Neural progenitor cell (in vitro differentiated cells): ENCODE measurements at regions not wholly inside any gene's neighbourhood (a gene's known extent, or its start where the extent isn't known, plus 50 kb on each side); places are given as distances from the start of the nearest gene placed in this dataset.

Source experiments
- DNase-seq: peaks from one replicate; pipeline ENCODE4 v3.0.0-alpha.2; 2016; ENCODE audit warnings: low spot score
- H2AFZ ChIP-seq: fragments of 200-600 bp; sonication (generic); replicated peaks from 2 replicates; pipeline ENCODE4 v1.6.1; 2016; ENCODE audit warnings: antibody characterized with exemption
- H3F3A ChIP-seq: fragments of 200-600 bp; sonication (generic); 2 replicates; pipeline ENCODE4 v1.6.1; 2016; ENCODE audit warnings: antibody characterized with exemption, low read depth
- H3K27ac ChIP-seq: fragments of 200-600 bp; sonication (generic); 2 replicates; pipeline ENCODE4 v1.5.1; 2016; ENCODE audit warnings: mild to moderate bottlenecking
- H3K27me3 ChIP-seq: fragments of 200-600 bp; sonication (generic); 2 replicates; pipeline ENCODE4 v1.6.1; 2016; ENCODE audit warnings: mild to moderate bottlenecking, moderate library complexity
- H3K36me3 ChIP-seq: fragments of 200-600 bp; sonication (generic); 2 replicates; pipeline ENCODE4 v1.5.1; 2016
- H3K4me1 ChIP-seq: fragments of 200-600 bp; sonication (generic); 2 replicates; pipeline ENCODE4 v1.6.1; 2016; ENCODE audit warnings: mixed run types
- H3K4me2 ChIP-seq: fragments of 200-600 bp; sonication (generic); 2 replicates; pipeline ENCODE4 v1.6.1; 2016
- H3K4me3 ChIP-seq: fragments of 200-600 bp; sonication (generic); 2 replicates; pipeline ENCODE4 v1.5.1; 2016
- H3K79me2 ChIP-seq: fragments of 200-600 bp; sonication (generic); 2 replicates; pipeline ENCODE4 v1.6.1; 2016; ENCODE audit warnings: low read depth
- H3K9ac ChIP-seq: fragments of 200-600 bp; sonication (generic); 2 replicates; pipeline ENCODE4 v1.6.1; 2016
- H3K9me3 ChIP-seq: fragments of 200-600 bp; sonication (generic); 2 replicates; pipeline ENCODE4 v1.5.1; 2016; ENCODE audit warnings: low read depth
- H4K20me1 ChIP-seq: fragments of 200-600 bp; sonication (generic); 2 replicates; pipeline ENCODE4 v1.6.1; 2016; ENCODE audit warnings: low read depth
- H3K27ac Mint-ChIP-seq: 3 replicates; pipeline ENCODE4 v1.8.0; 2021; ENCODE audit warnings: mixed read lengths
- H3K27me3 Mint-ChIP-seq: 2 replicates; pipeline ENCODE4 v1.8.0; 2022; ENCODE audit warnings: low read depth, mild to moderate bottlenecking, inconsistent platforms, moderate library complexity, mixed read lengths; ENCODE audit not compliant: insufficient read depth
- H3K36me3 Mint-ChIP-seq: 3 replicates; pipeline ENCODE4 v1.8.0; 2021; ENCODE audit warnings: mixed read lengths
- H3K4me1 Mint-ChIP-seq: 3 replicates; pipeline ENCODE4 v1.8.0; 2021; ENCODE audit warnings: mixed read lengths
- H3K4me3 Mint-ChIP-seq: 3 replicates; pipeline ENCODE4 v1.8.0; 2021; ENCODE audit warnings: mild to moderate bottlenecking, moderate library complexity, mixed read lengths
- H3K9me3 Mint-ChIP-seq: 3 replicates; pipeline ENCODE4 v1.8.0; 2020; ENCODE audit warnings: mixed read lengths
- EZH2 ChIP-seq: fragments of 200-600 bp; sonication (generic); IDR thresholded peaks from 2 replicates; pipeline ENCODE4 v1.6.1; 2017; ENCODE audit warnings: antibody characterized with exemption, mild to moderate bottlenecking, moderate library complexity
- EZH2phosphoT487 ChIP-seq: fragments of 200-600 bp; sonication (generic); IDR thresholded peaks from 2 replicates; pipeline ENCODE4 v1.6.1; 2017; ENCODE audit warnings: antibody characterized with exemption
- TF ChIP-seq, protein P1 (sequence below): fragments of 200-600 bp; sonication (generic); IDR thresholded peaks from 2 replicates; pipeline ENCODE4 v1.5.1; 2017; ENCODE audit warnings: antibody characterized with exemption, mild to moderate bottlenecking

DNA sequence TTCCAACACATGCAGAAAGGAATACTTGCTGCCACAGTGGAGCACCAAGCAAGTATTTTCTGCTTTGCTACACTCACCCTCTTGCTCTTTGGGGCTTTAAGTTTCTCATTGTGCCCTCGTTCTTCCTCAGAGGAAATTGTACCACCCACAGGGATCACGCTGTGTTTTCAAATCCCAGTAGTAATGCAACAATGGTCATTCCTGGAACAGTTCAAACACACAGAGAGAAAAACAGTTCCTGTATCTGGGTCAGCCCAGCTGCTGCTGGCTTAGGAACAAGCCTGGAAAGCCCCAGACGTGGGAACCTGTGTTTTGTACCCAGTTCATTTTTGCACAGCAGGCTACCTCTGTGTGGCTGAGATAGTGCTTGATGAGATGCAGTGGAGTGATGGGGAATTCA lies 907.8 kb downstream of the STPG2 start:
- Histone ChIP-seq H3K27ac (peak overlapping the region; percentile 93), H4K20me1 (no peaks in the 10 kb centered on the region), H3K9me3 (no peaks in the 10 kb centered on the region), H3K4me3 (no peak overlapping the region), H3K36me3 (peaks cover 6% of the 10 kb centered on the region), H3K9ac (no peak overlapping the region), H3K27me3 (no peaks in the 10 kb centered on the region), H3K4me2 (no peak overlapping the region), H2AFZ (no peak overlapping the region), H3K4me1 (peaks cover 35% of the 10 kb centered on the region), H3K79me2 (no peaks in the 10 kb centered on the region), H3F3A (peaks cover 36% of the 10 kb centered on the region)
- H3K27me3 Mint-ChIP-seq: no peaks in the 10 kb centered on the region
- H3K9me3 Mint-ChIP-seq: peaks cover 13% of the 10 kb centered on the region
- no peak overlapping the region for H3K4me3 Mint-ChIP-seq
- peak; percentile 86 for DNase-seq
- no peak for TF ChIP-seq EZH2phosphoT487
- no peak for TF ChIP-seq EZH2
- TF ChIP-seq, protein P1, sequence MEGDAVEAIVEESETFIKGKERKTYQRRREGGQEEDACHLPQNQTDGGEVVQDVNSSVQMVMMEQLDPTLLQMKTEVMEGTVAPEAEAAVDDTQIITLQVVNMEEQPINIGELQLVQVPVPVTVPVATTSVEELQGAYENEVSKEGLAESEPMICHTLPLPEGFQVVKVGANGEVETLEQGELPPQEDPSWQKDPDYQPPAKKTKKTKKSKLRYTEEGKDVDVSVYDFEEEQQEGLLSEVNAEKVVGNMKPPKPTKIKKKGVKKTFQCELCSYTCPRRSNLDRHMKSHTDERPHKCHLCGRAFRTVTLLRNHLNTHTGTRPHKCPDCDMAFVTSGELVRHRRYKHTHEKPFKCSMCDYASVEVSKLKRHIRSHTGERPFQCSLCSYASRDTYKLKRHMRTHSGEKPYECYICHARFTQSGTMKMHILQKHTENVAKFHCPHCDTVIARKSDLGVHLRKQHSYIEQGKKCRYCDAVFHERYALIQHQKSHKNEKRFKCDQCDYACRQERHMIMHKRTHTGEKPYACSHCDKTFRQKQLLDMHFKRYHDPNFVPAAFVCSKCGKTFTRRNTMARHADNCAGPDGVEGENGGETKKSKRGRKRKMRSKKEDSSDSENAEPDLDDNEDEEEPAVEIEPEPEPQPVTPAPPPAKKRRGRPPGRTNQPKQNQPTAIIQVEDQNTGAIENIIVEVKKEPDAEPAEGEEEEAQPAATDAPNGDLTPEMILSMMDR: no peak
- peaks cover 36% of the 10 kb centered on the region for H3K4me1 Mint-ChIP-seq
- peaks cover 4% of the 10 kb centered on the region for H3K36me3 Mint-ChIP-seq
- H3K27ac Mint-ChIP-seq: peak overlapping the region; percentile 93

- Mint-ChIP-seq H3K9me3 (peaks cover 14% of the 10 kb centered on the region), H3K4me3 (no peak overlapping the region), H3K27ac (peak overlapping the region; percentile 48), H3K36me3 (no peaks in the 10 kb centered on the region), H3K27me3 (no peaks in the 10 kb centered on the region), H3K4me1 (peaks cover 38% of the 10 kb centered on the region)
- Histone ChIP-seq H3K4me1 (peaks cover 36% of the 10 kb centered on the region), H3K4me3 (no peak overlapping the region), H3K27me3 (no peaks in the 10 kb centered on the region), H3K4me2 (peak overlapping the region; percentile 63), H3K36me3 (peaks cover 6% of the 10 kb centered on the region), H2AFZ (no peak overlapping the region), H3F3A (peaks cover 36% of the 10 kb centered on the region), H3K9ac (no peak overlapping the region), H3K79me2 (no peaks in the 10 kb centered on the region), H3K9me3 (no peaks in the 10 kb centered on the region), H3K27ac (peak overlapping the region; percentile 80), H4K20me1 (no peaks in the 10 kb centered on the region)
- peak; percentile 36 for DNase-seq
- TF ChIP-seq EZH2phosphoT487 (no peak), EZH2 (no peak)
- TF ChIP-seq, protein P1: no peak
These were observed 904.2 kb downstream of the STPG2 start for GRCh38 chr4:97238956-97239666.

GRCh38 chr4:97239667-97239997 lies 903.6 kb downstream of the STPG2 start:
- Mint-ChIP-seq H3K27ac (peak overlapping the region; percentile 48), H3K4me1 (peaks cover 38% of the 10 kb centered on the region), H3K27me3 (no peaks in the 10 kb centered on the region), H3K4me3 (no peak overlapping the region), H3K36me3 (no peaks in the 10 kb centered on the region), H3K9me3 (peaks cover 14% of the 10 kb centered on the region)
- DNase-seq: peak; percentile 51
- Histone ChIP-seq H3K36me3 (peaks cover 6% of the 10 kb centered on the region), H3K9me3 (no peaks in the 10 kb centered on the region), H4K20me1 (no peaks in the 10 kb centered on the region), H3K9ac (no peak overlapping the region), H3K27ac (peak overlapping the region; percentile 80), H3K4me3 (no peak overlapping the region), H3K27me3 (no peaks in the 10 kb centered on the region), H3K4me1 (peaks cover 36% of the 10 kb centered on the region), H3K79me2 (no peaks in the 10 kb centered on the region), H3F3A (peaks cover 32% of the 10 kb centered on the region), H3K4me2 (peak overlapping the region; percentile 63), H2AFZ (no peak overlapping the region)
- TF ChIP-seq EZH2phosphoT487: no peak
- TF ChIP-seq, protein P1: no peak
- TF ChIP-seq EZH2: no peak
